WTC11 (cell line): ENCODE measurements at regions not wholly inside any gene's neighbourhood (a gene's known extent, or its start where the extent isn't known, plus 50 kb on each side); places are given as distances from the start of the nearest gene placed in this dataset.

Experiments used
- ATAC-seq: fragments of 200-7000 bp; cut with Tn5 transposase; 2 replicates; pipeline ENCODE4 v1.10.0; 2021; ENCODE audit warnings: mild to moderate bottlenecking, moderate library complexity
- CTCF ChIA-PET: fragments of 300-600 bp; sonication (Branson Sonifier 250); formaldehyde crosslinking; loops from one replicate; lab custom pipeline; 2021; ENCODE audit warnings: antibody characterized with exemption; lab: Charles Lee
- POLR2A ChIA-PET: fragments of 350-600 bp; sonication (Branson Sonifier 250); formaldehyde crosslinking; loops from one replicate; lab custom pipeline; 2021; ENCODE audit warnings: antibody characterized with exemption; lab: Charles Lee
- DNase-seq: peaks from one replicate; pipeline ENCODE4 v3.0.0; 2021; ENCODE audit warnings: low spot score
- H3K27ac Mint-ChIP-seq: 2 replicates; pipeline ENCODE4 v1.8.0; 2021; ENCODE audit warnings: mixed read lengths
- H3K27me3 Mint-ChIP-seq: 2 replicates; pipeline ENCODE4 v1.8.0; 2021; ENCODE audit warnings: low read depth, mild to moderate bottlenecking, moderate library complexity, mixed read lengths
- H3K36me3 Mint-ChIP-seq: 2 replicates; pipeline ENCODE4 v1.8.0; 2021; ENCODE audit warnings: mixed read lengths
- H3K4me1 Mint-ChIP-seq: 2 replicates; pipeline ENCODE4 v1.8.0; 2022; ENCODE audit warnings: mixed read lengths
- H3K4me3 Mint-ChIP-seq: 2 replicates; pipeline ENCODE4 v1.8.0; 2021; ENCODE audit warnings: mild to moderate bottlenecking, moderate library complexity, mixed read lengths
- H3K9me3 Mint-ChIP-seq: 2 replicates; pipeline ENCODE4 v1.8.0; 2021; ENCODE audit warnings: mixed read lengths
- CBFB ChIP-seq: sonication (generic); formaldehyde crosslinking; IDR thresholded peaks from 2 replicates; pipeline ENCODE4 v1.8.1; 2022; ENCODE audit warnings: mild to moderate bottlenecking, low read depth, missing genetic modification reagents
- ELF4 ChIP-seq: sonication (generic); formaldehyde crosslinking; IDR thresholded peaks from 2 replicates; pipeline ENCODE4 v1.8.1; 2022; ENCODE audit warnings: low read depth, mild to moderate bottlenecking, moderate library complexity, missing genetic modification reagents
- ESRRA ChIP-seq: sonication (generic); formaldehyde crosslinking; IDR thresholded peaks from 2 replicates; pipeline ENCODE4 v1.8.1; 2022; ENCODE audit warnings: mild to moderate bottlenecking, missing genetic modification reagents, borderline replicate concordance
- IRF2 ChIP-seq: sonication (generic); formaldehyde crosslinking; IDR thresholded peaks from 2 replicates; pipeline ENCODE4 v1.8.0; 2022; ENCODE audit warnings: low read depth, missing genetic modification reagents, borderline replicate concordance
- JUN ChIP-seq: sonication (generic); formaldehyde crosslinking; IDR thresholded peaks from 2 replicates; pipeline ENCODE4 v1.8.0; 2023; ENCODE audit warnings: mild to moderate bottlenecking, missing genetic modification reagents
- NR3C1 ChIP-seq: sonication (generic); formaldehyde crosslinking; conservative IDR thresholded peaks from 2 replicates; pipeline ENCODE4 v1.8.1; 2023; ENCODE audit warnings: low read depth, mild to moderate bottlenecking, missing genetic modification reagents
- OVOL2 ChIP-seq: fragments of 250-450 bp; sonication (Bioruptor Pico); IDR thresholded peaks from 2 replicates; pipeline ENCODE4 v1.9.0; 2021; ENCODE audit warnings: mild to moderate bottlenecking, borderline replicate concordance
- SOX15 ChIP-seq: fragments of 250-450 bp; sonication (Bioruptor Pico); IDR thresholded peaks from 2 replicates; pipeline ENCODE4 v1.9.0; 2021; ENCODE audit warnings: mild to moderate bottlenecking
- TEAD1 ChIP-seq: sonication (generic); formaldehyde crosslinking; IDR thresholded peaks from 2 replicates; pipeline ENCODE4 v1.8.0; 2022; ENCODE audit warnings: mild to moderate bottlenecking, missing genetic modification reagents
- TEAD4 ChIP-seq: sonication (generic); formaldehyde crosslinking; IDR thresholded peaks from 2 replicates; pipeline ENCODE4 v1.8.0; 2022; ENCODE audit warnings: mild to moderate bottlenecking, missing genetic modification reagents
- ZNF121 ChIP-seq: sonication (generic); formaldehyde crosslinking; IDR thresholded peaks from 2 replicates; pipeline ENCODE4 v1.8.0; 2023; ENCODE audit warnings: missing genetic modification reagents
- ZNF138 ChIP-seq: sonication (generic); formaldehyde crosslinking; conservative IDR thresholded peaks from 2 replicates; pipeline ENCODE4 v1.8.1; 2022; ENCODE audit warnings: mild to moderate bottlenecking, moderate library complexity, missing genetic modification reagents
- ZNF232 ChIP-seq: sonication (generic); formaldehyde crosslinking; IDR thresholded peaks from 2 replicates; pipeline ENCODE4 v1.8.0; 2022; ENCODE audit warnings: mild to moderate bottlenecking, missing genetic modification reagents
- ZNF263 ChIP-seq: sonication (generic); formaldehyde crosslinking; IDR thresholded peaks from 2 replicates; pipeline ENCODE4 v1.8.1; 2022; ENCODE audit warnings: low read depth, mild to moderate bottlenecking, moderate library complexity, missing genetic modification reagents
- ZNF317 ChIP-seq: sonication (generic); formaldehyde crosslinking; IDR thresholded peaks from 2 replicates; pipeline ENCODE4 v1.8.1; 2023; ENCODE audit warnings: low read depth, mild to moderate bottlenecking, moderate library complexity, missing genetic modification reagents, borderline replicate concordance
- ZNF416 ChIP-seq: fragments of 250-450 bp; sonication (Bioruptor Pico); IDR thresholded peaks from 2 replicates; pipeline ENCODE4 v1.9.0; 2021; ENCODE audit warnings: mild to moderate bottlenecking, inconsistent platforms
- ZNF423 ChIP-seq: fragments of 250-450 bp; sonication (Bioruptor Pico); IDR thresholded peaks from 2 replicates; pipeline ENCODE4 v2.1.2; 2022; ENCODE audit warnings: mild to moderate bottlenecking, moderate library complexity
- TF ChIP-seq, protein P1 (sequence below): sonication (generic); formaldehyde crosslinking; IDR thresholded peaks from 2 replicates; pipeline ENCODE4 v1.8.1; 2022; ENCODE audit warnings: low read depth, missing genetic modification reagents, borderline replicate concordance
- TF ChIP-seq, protein P2 (sequence below): sonication (generic); formaldehyde crosslinking; IDR thresholded peaks from 2 replicates; pipeline ENCODE4 v1.8.0; 2022; ENCODE audit warnings: mild to moderate bottlenecking, missing genetic modification reagents
- TF ChIP-seq, protein P3 (sequence below): sonication (generic); formaldehyde crosslinking; IDR thresholded peaks from 2 replicates; pipeline ENCODE4 v1.8.0; 2023; ENCODE audit warnings: mild to moderate bottlenecking, missing genetic modification reagents
- TF ChIP-seq, protein P4 (sequence below): fragments of 250-450 bp; sonication (Bioruptor Pico); IDR thresholded peaks from 2 replicates; pipeline ENCODE4 v1.9.0; 2021; ENCODE audit warnings: moderate library complexity, mild to moderate bottlenecking, inconsistent platforms, borderline replicate concordance
- TF ChIP-seq, protein P5 (sequence below): sonication (generic); formaldehyde crosslinking; IDR thresholded peaks from 2 replicates; pipeline ENCODE4 v1.8.0; 2023; ENCODE audit warnings: missing genetic modification reagents
- TF ChIP-seq, protein P6 (sequence below): sonication (generic); formaldehyde crosslinking; IDR thresholded peaks from 2 replicates; pipeline ENCODE4 v1.8.1; 2023; ENCODE audit warnings: mild to moderate bottlenecking, missing genetic modification reagents, moderate library complexity
- TF ChIP-seq, protein P7 (sequence below): sonication (generic); formaldehyde crosslinking; IDR thresholded peaks from 2 replicates; pipeline ENCODE4 v1.8.0; 2022; ENCODE audit warnings: mild to moderate bottlenecking, missing genetic modification reagents

DNA sequence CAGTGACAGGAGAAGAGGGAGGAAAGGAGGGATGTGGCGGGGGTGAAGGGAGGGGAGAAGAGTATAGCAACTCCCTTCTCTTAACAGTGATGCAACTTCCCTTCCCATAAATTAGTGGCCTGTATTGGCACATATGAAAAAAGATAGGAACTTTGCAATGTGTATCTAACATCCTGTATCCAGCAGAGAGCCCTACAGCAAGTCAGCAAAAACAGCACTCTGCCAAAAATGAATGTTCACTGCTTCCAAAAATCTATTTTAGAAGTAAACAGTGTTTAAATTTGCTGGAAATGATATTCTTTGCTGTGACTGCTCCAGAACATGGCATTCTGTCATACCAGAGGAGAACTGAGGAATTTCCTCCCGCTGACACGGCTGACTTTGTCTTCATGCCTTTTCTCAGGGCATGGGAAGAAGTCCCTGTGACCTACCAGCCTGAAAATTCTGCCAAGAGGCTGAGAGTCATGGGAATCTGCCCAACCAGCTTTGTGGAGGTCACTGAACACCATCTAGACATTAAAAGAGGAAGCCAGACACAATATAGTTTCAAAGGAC lies 343.4 kb upstream of the RASGEF1B start (continued):
- TF ChIP-seq, protein P1, sequence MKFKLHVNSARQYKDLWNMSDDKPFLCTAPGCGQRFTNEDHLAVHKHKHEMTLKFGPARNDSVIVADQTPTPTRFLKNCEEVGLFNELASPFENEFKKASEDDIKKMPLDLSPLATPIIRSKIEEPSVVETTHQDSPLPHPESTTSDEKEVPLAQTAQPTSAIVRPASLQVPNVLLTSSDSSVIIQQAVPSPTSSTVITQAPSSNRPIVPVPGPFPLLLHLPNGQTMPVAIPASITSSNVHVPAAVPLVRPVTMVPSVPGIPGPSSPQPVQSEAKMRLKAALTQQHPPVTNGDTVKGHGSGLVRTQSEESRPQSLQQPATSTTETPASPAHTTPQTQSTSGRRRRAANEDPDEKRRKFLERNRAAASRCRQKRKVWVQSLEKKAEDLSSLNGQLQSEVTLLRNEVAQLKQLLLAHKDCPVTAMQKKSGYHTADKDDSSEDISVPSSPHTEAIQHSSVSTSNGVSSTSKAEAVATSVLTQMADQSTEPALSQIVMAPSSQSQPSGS, result no peak
- TF ChIP-seq ZNF263 (CRISPR knock-in tag) (no peak), TEAD1 (CRISPR knock-in tag) (no peak), CBFB (CRISPR knock-in tag) (no peak), ZNF416 (CRISPR knock-in tag) (no peak)

DNA sequence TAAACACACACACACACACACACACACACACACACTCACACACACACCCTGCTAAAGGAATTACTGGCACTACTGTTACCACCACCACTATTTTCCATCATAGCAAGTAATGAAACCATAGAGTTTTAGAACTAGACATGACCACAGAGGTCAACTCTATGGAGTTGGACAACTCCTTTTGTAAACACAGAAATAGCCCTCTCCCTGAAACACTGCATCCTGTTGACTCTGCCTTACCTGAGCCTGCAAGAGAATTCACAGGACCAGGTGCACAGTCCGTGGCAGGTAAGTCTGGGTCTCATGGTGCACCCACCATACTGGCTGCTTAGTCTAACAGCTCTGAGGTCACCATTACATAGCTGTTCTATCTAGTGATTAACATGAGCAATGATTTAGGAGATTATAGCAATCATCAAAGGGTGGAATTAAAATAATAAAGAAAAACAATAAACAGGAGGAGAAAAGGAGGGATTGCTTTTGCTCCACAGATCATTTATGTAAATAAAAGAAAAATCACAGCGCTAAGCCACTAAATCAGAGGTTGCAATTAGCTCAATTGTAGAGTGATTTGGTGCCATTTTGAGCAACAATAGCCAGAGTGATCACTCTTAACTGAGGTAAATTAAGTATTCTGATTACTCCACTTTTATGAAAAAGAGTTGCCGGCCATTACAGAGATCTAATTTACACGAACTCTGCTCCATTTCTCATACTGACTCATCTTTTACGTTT lies 340.0 kb upstream of the RASGEF1B start:
- H3K27ac Mint-ChIP-seq, result no peak overlapping the region

DNA sequence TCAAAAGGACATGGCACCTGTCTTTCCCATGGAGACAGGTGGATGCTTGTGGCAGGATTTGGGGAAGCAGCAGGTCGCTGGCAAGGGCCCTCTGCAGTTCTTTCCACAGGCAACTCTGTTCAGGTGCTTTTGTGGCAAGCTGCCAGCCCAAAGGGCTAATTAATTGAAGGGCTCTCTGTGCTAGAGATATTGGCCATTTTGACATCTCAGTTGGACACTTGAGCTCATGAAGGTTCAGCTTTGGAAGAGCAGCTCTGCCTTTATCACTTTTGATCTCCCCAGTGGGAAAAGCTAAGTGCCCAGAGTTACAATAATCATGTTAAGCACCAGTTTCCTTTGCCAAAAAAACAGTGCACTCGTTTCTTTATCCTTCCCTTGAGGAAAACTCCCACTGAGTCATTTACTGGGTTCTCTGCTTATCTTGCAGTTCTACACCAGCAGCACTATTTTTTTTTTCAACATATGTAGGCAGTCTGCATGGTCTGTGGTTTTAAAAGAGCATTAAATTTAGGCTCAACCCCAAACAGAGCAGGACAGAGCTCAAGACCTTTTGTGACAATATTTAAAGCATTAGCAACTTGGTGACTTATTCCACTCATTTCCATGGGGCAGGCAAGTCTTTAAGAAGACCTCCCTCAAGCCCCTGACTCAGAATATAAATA lies 336.4 kb upstream of the RASGEF1B start:
- TF ChIP-seq ZNF423 (CRISPR knock-in tag) (no peak), IRF2 (no peak), TEAD4 (CRISPR knock-in tag) (no peak)
- TF ChIP-seq, protein P2, sequence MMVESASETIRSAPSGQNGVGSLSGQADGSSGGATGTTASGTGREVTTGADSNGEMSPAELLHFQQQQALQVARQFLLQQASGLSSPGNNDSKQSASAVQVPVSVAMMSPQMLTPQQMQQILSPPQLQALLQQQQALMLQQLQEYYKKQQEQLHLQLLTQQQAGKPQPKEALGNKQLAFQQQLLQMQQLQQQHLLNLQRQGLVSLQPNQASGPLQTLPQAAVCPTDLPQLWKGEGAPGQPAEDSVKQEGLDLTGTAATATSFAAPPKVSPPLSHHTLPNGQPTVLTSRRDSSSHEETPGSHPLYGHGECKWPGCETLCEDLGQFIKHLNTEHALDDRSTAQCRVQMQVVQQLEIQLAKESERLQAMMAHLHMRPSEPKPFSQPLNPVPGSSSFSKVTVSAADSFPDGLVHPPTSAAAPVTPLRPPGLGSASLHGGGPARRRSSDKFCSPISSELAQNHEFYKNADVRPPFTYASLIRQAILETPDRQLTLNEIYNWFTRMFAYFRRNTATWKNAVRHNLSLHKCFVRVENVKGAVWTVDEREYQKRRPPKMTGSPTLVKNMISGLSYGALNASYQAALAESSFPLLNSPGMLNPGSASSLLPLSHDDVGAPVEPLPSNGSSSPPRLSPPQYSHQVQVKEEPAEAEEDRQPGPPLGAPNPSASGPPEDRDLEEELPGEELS, result no peak
- TF ChIP-seq, protein P3, sequence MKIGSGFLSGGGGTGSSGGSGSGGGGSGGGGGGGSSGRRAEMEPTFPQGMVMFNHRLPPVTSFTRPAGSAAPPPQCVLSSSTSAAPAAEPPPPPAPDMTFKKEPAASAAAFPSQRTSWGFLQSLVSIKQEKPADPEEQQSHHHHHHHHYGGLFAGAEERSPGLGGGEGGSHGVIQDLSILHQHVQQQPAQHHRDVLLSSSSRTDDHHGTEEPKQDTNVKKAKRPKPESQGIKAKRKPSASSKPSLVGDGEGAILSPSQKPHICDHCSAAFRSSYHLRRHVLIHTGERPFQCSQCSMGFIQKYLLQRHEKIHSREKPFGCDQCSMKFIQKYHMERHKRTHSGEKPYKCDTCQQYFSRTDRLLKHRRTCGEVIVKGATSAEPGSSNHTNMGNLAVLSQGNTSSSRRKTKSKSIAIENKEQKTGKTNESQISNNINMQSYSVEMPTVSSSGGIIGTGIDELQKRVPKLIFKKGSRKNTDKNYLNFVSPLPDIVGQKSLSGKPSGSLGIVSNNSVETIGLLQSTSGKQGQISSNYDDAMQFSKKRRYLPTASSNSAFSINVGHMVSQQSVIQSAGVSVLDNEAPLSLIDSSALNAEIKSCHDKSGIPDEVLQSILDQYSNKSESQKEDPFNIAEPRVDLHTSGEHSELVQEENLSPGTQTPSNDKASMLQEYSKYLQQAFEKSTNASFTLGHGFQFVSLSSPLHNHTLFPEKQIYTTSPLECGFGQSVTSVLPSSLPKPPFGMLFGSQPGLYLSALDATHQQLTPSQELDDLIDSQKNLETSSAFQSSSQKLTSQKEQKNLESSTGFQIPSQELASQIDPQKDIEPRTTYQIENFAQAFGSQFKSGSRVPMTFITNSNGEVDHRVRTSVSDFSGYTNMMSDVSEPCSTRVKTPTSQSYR (CRISPR knock-in tag), result no peak
- TF ChIP-seq, protein P4, sequence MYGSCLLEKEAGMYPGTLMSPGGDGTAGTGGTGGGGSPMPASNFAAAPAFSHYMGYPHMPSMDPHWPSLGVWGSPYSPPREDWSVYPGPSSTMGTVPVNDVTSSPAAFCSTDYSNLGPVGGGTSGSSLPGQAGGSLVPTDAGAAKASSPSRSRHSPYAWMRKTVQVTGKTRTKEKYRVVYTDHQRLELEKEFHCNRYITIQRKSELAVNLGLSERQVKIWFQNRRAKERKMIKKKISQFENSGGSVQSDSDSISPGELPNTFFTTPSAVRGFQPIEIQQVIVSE (CRISPR knock-in tag), result no peak
- ATAC-seq (peak; percentile 16; the same call in 1 of the 2 replicates), DNase-seq (no peak)
- H3K4me1 Mint-ChIP-seq, result peaks cover 17% of the 10 kb centered on the region
- H3K4me3 Mint-ChIP-seq, result no peak overlapping the region
- no peaks in the 10 kb centered on the region for H3K9me3 Mint-ChIP-seq
- H3K36me3 Mint-ChIP-seq, result no peaks in the 10 kb centered on the region
- no peak overlapping the region for H3K27ac Mint-ChIP-seq
- POLR2A ChIA-PET, result no interaction called here
- H3K27me3 Mint-ChIP-seq, result no peaks in the 10 kb centered on the region
- CTCF ChIA-PET, result no interaction called here

More for the DNA sequence above, 340.0 kb upstream of the RASGEF1B start:
- peaks cover 17% of the 10 kb centered on the region for H3K4me1 Mint-ChIP-seq
- no peaks in the 10 kb centered on the region for H3K27me3 Mint-ChIP-seq
- TF ChIP-seq NR3C1 (CRISPR knock-in tag), result no peak
- TF ChIP-seq ZNF138, result no peak
- TF ChIP-seq, protein P5, sequence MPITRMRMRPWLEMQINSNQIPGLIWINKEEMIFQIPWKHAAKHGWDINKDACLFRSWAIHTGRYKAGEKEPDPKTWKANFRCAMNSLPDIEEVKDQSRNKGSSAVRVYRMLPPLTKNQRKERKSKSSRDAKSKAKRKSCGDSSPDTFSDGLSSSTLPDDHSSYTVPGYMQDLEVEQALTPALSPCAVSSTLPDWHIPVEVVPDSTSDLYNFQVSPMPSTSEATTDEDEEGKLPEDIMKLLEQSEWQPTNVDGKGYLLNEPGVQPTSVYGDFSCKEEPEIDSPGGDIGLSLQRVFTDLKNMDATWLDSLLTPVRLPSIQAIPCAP (CRISPR knock-in tag), result no peak
- TF ChIP-seq, protein P6, sequence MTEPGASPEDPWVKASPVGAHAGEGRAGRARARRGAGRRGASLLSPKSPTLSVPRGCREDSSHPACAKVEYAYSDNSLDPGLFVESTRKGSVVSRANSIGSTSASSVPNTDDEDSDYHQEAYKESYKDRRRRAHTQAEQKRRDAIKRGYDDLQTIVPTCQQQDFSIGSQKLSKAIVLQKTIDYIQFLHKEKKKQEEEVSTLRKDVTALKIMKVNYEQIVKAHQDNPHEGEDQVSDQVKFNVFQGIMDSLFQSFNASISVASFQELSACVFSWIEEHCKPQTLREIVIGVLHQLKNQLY (CRISPR knock-in tag), result no peak
- TF ChIP-seq, protein P7, sequence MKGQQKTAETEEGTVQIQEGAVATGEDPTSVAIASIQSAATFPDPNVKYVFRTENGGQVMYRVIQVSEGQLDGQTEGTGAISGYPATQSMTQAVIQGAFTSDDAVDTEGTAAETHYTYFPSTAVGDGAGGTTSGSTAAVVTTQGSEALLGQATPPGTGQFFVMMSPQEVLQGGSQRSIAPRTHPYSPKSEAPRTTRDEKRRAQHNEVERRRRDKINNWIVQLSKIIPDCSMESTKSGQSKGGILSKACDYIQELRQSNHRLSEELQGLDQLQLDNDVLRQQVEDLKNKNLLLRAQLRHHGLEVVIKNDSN, result no peak
- TF ChIP-seq IRF2, result no peak
- no peak for TF ChIP-seq OVOL2
- TF ChIP-seq ZNF416 (CRISPR knock-in tag), result no peak
- no peak for TF ChIP-seq ELF4 (CRISPR knock-in tag)
- no peak for TF ChIP-seq JUN
- TF ChIP-seq SOX15 (CRISPR knock-in tag), result no peak
- TF ChIP-seq ZNF232 (CRISPR knock-in tag), result no peak
- no peak for TF ChIP-seq ZNF317 (CRISPR knock-in tag)
- no peak for TF ChIP-seq ESRRA (CRISPR knock-in tag)
- no peak for TF ChIP-seq ZNF121 (CRISPR knock-in tag)
- H3K9me3 Mint-ChIP-seq, result no peaks in the 10 kb centered on the region
- no peak for ATAC-seq
- H3K4me3 Mint-ChIP-seq, result no peak overlapping the region
- ChIA-PET CTCF (no interaction called here), POLR2A (no interaction called here)
- DNase-seq, result no peak
- H3K36me3 Mint-ChIP-seq, result no peaks in the 10 kb centered on the region
